ENCODE measurements at regions not wholly inside any gene's neighbourhood (a gene's known extent, or its start where the extent isn't known, plus 50 kb on each side); places are given as distances from the start of the nearest gene placed in this dataset.

DNA sequence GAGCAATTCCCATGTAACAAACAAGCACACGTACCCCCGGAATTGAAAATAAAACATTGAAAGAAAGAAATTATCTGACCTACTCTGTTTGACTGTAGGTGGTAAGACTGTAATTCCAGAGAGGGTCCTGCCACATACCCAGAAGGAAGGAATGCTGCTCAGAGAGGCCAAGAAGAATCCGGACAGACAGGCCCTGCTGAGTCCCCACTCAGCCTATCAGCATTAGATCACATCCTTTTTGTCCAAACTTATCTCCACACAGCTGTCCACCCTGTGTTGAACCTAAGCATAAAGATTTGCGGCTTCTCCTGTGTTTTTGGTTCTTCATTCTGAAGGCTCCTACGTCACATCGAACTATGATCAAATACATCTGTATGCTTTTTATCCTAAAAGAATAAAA lies 591.9 kb downstream of the QKI start:
- ATAC-seq (ENCODE audit: low FRiP score) = no peak
- no peak for DNase-seq (ENCODE audit: low spot score)
- TF ChIP-seq, protein P1, sequence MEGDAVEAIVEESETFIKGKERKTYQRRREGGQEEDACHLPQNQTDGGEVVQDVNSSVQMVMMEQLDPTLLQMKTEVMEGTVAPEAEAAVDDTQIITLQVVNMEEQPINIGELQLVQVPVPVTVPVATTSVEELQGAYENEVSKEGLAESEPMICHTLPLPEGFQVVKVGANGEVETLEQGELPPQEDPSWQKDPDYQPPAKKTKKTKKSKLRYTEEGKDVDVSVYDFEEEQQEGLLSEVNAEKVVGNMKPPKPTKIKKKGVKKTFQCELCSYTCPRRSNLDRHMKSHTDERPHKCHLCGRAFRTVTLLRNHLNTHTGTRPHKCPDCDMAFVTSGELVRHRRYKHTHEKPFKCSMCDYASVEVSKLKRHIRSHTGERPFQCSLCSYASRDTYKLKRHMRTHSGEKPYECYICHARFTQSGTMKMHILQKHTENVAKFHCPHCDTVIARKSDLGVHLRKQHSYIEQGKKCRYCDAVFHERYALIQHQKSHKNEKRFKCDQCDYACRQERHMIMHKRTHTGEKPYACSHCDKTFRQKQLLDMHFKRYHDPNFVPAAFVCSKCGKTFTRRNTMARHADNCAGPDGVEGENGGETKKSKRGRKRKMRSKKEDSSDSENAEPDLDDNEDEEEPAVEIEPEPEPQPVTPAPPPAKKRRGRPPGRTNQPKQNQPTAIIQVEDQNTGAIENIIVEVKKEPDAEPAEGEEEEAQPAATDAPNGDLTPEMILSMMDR (IDR thresholded peaks at IDR 0.05) = no peak

DNA sequence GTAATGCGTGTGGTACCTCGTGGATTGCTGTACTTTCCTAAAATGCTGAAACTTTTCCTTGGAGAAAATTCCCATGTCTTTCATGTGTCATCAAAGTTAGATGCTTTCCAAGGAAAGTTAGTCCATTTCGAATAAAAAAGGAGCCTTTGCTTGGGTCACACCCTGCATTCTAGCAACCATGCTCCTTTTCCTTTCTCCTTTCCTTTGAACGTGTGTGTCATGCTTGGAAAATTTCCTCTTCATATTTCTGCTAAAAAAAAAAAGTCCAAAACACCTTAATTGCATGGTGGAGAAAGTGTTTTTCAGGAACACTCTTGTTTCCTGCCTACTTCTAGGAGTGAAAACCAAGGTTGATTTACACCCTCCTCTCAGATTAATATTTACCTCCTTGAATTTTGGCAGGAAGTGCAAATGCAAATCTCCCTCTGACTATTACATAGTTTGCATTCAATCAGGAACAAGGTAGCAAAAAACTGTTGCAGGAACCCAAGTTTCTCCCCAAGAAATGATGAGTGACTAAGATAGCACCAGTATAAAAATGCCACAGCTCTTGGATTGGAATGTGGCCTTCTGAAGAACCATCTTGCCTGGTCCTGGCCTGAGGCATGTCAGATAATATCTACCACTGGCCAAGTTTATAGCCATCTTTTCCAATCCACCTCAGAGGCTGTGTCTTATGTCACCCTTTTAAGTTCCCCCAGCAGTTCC lies 590.6 kb downstream of the QKI start:
- ATAC-seq (ENCODE audit: low FRiP score) (no peak), DNase-seq (ENCODE audit: low spot score) (no peak)
- TF ChIP-seq, protein P1 (IDR thresholded peaks at IDR 0.05) = no peak

DNA sequence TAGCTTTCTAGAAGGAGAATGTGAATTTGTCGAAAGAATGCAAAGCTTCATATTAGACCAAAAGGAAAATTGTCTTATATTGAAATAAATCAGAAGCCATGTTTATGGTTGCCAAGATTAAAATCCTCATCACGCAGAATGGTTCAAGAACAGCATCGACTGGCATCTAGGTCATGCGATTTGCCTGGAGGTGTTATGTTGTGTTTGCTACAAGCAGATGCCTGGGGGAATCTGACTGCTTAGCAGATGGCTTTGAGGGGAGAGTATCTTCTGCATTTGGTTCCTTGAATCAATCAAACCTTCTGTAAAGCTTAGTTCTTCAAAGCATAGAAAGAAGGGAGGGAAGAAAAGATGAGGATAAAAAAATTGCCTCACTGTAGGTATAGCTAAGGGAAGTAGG lies 585.8 kb downstream of the QKI start:
- TF ChIP-seq, protein P1 (IDR thresholded peaks at IDR 0.05) = no peak
- DNase-seq (ENCODE audit: low spot score) (no peak), ATAC-seq (ENCODE audit: low FRiP score) (no peak)

DNA sequence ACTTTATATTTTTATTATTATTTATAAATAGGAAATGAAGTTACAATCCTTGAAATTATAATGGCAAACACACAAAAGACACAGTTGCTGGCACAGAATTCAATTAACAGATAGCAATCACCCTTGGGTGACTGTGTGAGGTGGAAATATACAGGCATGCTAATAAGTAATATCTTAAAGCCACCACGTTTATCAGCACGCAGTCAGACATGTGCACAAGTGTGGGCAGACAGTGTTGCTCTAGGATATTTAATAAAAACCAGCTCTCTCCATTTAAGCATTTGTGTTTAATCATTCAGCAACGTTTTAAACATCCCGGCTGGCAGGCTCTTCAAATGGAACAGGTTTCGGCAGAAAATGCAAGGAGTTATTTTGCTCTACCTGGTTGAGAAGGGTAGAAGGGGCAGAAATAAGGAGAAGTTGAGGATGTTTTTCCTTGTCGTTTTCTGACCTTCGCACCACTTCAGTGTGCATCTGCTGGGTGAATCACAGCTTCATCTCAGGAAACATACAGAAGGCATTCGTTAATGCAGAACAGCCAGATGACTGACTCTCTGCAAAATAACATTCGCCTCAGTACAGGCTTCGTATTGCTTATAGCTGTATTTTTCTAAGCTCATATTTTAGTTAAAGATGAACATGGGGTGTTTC lies 585.1 kb downstream of the QKI start:
- TF ChIP-seq, protein P1 (IDR thresholded peaks at IDR 0.05) = no peak
- DNase-seq (ENCODE audit: low spot score) = no peak
- ATAC-seq (ENCODE audit: low FRiP score) = no peak

DNA sequence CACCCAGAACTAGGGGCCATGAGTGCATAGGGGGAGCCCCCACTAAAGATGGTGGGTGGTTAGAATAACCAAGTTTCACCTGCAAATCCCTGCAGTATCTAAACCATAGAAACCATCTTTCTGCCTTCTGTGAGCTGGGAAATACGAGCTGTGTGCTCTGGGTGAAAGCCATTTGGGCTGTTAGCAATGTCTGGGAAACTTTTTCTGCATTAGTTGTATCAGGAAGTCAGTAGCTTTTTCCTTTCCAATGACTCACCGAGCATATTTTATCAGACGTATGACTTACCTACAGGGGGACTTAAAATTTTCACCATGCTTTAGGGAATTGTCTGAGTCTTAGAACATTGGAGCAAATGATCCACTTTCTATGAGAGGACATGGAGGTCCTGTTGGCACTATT lies 584.0 kb downstream of the QKI start:
- TF ChIP-seq, protein P1 (IDR thresholded peaks at IDR 0.05) = no peak
- DNase-seq (ENCODE audit: low spot score) (no peak), ATAC-seq (ENCODE audit: low FRiP score) (no peak)

DNA sequence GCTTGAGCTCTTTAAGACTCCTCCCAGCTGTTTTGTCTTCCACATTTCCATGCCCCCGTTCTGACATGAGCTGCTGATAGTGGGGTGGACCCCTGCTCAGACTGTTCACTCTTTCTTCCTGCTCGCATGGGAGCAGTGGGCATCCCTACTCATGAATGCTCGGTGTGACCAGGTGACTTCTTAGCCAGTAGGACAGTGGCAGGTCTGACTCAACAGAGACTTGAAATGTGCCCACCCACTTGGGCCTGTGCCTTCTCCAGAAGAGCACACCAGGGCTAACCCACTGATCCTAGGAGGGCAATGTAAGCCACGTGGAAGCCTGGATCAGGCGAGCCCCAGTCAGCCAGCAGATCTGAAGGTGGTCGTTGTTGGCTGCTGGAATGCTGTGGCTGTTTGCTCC lies 582.0 kb downstream of the QKI start:
- TF ChIP-seq, protein P1 (IDR thresholded peaks at IDR 0.05) = no peak
- DNase-seq (ENCODE audit: low spot score) = no peak
- ATAC-seq (ENCODE audit: low FRiP score) = no peak

DNA sequence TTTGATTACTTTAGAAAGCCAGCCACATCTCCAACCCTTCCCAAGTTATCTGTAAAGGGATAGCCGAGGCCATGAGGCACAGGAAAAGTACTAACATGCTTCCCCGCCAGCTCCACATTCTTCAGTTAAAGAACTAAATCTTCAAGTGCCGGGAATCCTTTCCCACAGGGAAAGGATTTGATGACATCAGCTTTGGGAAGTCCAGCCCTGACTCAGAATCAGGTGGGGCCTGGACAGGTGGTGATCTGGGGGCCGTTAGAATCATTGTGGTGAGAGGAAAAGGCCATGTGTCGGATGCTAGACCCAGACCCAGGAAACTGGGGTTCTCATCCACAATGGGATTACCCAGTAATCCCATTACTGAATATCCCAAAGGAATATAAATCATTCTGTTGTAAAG lies 580.0 kb downstream of the QKI start:
- TF ChIP-seq, protein P1 (IDR thresholded peaks at IDR 0.05) = no peak
- DNase-seq (ENCODE audit: low spot score) = no peak
- ATAC-seq (ENCODE audit: low FRiP score) = no peak
